GM23338 (cell line): ENCODE measurements at regions not wholly inside any gene's neighbourhood (a gene's known extent, or its start where the extent isn't known, plus 50 kb on each side); places are given as distances from the start of the nearest gene placed in this dataset.

Source experiments
- ATAC-seq: fragments of 200-7000 bp; cut with Tn5 transposase; 3 replicates; pipeline ENCODE4 v1.9.1; 2020
- DNase-seq: peaks from one replicate; pipeline ENCODE4 v3.0.0-alpha.2; 2015; ENCODE audit warnings: low spot score
- H2AFZ ChIP-seq: fragments of 200-600 bp; sonication (generic); 2 replicates; pipeline ENCODE4 v1.8.0; 2016; ENCODE audit warnings: antibody characterized with exemption, mild to moderate bottlenecking, moderate library complexity
- H3F3A ChIP-seq: fragments of 200-600 bp; sonication (generic); replicated peaks from 2 replicates; pipeline ENCODE4 v1.8.0; 2017; ENCODE audit warnings: antibody characterized with exemption, mixed run types, low read depth
- H3K27ac ChIP-seq: fragments of 200-600 bp; sonication (generic); 2 replicates; pipeline ENCODE4 v1.6.1; 2016; ENCODE audit warnings: low read depth
- H3K27me3 ChIP-seq: fragments of 200-600 bp; sonication (generic); 2 replicates; pipeline ENCODE4 v1.8.0; 2016; ENCODE audit warnings: mild to moderate bottlenecking, mixed run types, moderate library complexity; ENCODE audit not compliant: insufficient read depth
- H3K36me3 ChIP-seq: fragments of 200-600 bp; sonication (generic); 2 replicates; pipeline ENCODE4 v1.8.0; 2016; ENCODE audit warnings: mild to moderate bottlenecking; ENCODE audit not compliant: insufficient read depth
- H3K4me1 ChIP-seq: fragments of 200-600 bp; sonication (generic); 2 replicates; pipeline ENCODE4 v1.8.0; 2016; ENCODE audit warnings: mild to moderate bottlenecking, moderate library complexity; ENCODE audit not compliant: insufficient read depth
- H3K4me2 ChIP-seq: fragments of 200-600 bp; sonication (generic); 2 replicates; pipeline ENCODE4 v1.7.1; 2017; ENCODE audit warnings: mixed run types
- H3K4me3 ChIP-seq: fragments of 200-600 bp; sonication (generic); 2 replicates; pipeline ENCODE4 v1.6.1; 2016; ENCODE audit warnings: mixed run types
- H3K79me2 ChIP-seq: fragments of 200-600 bp; sonication (generic); replicated peaks from 2 replicates; pipeline ENCODE4 v1.8.0; 2017; ENCODE audit warnings: mild to moderate bottlenecking; ENCODE audit not compliant: insufficient read depth
- H3K9me2 ChIP-seq: fragments of 200-600 bp; sonication (generic); 2 replicates; pipeline ENCODE4 v1.8.0; 2017; ENCODE audit not compliant: insufficient read depth
- H4K20me1 ChIP-seq: fragments of 200-600 bp; sonication (generic); replicated peaks from 2 replicates; pipeline ENCODE4 v1.8.0; 2017; ENCODE audit warnings: mild to moderate bottlenecking; ENCODE audit not compliant: insufficient read depth
- H3K27ac Mint-ChIP-seq: 2 replicates; pipeline ENCODE4 v1.8.0; 2020; ENCODE audit warnings: inconsistent platforms, mild to moderate bottlenecking, moderate library complexity, mixed read lengths
- H3K27me3 Mint-ChIP-seq: 3 replicates; pipeline ENCODE4 v1.8.0; 2022; ENCODE audit warnings: low read depth, mild to moderate bottlenecking, moderate library complexity, mixed read lengths, inconsistent platforms; ENCODE audit not compliant: insufficient read depth, poor library complexity
- H3K36me3 Mint-ChIP-seq: 3 replicates; pipeline ENCODE4 v1.8.0; 2021; ENCODE audit warnings: low read depth, mild to moderate bottlenecking, inconsistent platforms, moderate library complexity, mixed read lengths
- H3K4me1 Mint-ChIP-seq: 3 replicates; pipeline ENCODE4 v1.8.0; 2020; ENCODE audit warnings: mild to moderate bottlenecking, inconsistent platforms, mixed read lengths
- H3K4me3 Mint-ChIP-seq: 3 replicates; pipeline ENCODE4 v1.8.0; 2021; ENCODE audit warnings: moderate library complexity, mild to moderate bottlenecking, inconsistent platforms, mixed read lengths
- H3K9me3 Mint-ChIP-seq: 3 replicates; pipeline ENCODE4 v1.8.0; 2020; ENCODE audit warnings: moderate library complexity, mild to moderate bottlenecking, inconsistent platforms, mixed read lengths
- STAT1 ChIP-seq: IDR thresholded peaks from one replicate; pipeline ENCODE4 v1.6.1; 2016; ENCODE audit warnings: antibody characterized with exemption; ENCODE audit not compliant: unreplicated experiment
- TF ChIP-seq, protein P1 (sequence below): fragments of 250-450 bp; sonication (Bioruptor Pico); IDR thresholded peaks from 2 replicates; pipeline ENCODE4 v1.5.0; 2020; ENCODE audit warnings: mild to moderate bottlenecking, moderate library complexity
- TF ChIP-seq, protein P2 (sequence below), 2 experiments: fragments of 200-600 bp in 1 of 2; sonication (generic) in 1 of 2; conservative IDR thresholded peaks; 2 replicates each; pipeline versions ENCODE4 v1.5.1 to v1.6.1; 2016 to 2017; ENCODE audit warnings: antibody characterized with exemption in 2 of 2, low read depth in 2 of 2, mild to moderate bottlenecking in 2 of 2, moderate library complexity in 1 of 2

DNA sequence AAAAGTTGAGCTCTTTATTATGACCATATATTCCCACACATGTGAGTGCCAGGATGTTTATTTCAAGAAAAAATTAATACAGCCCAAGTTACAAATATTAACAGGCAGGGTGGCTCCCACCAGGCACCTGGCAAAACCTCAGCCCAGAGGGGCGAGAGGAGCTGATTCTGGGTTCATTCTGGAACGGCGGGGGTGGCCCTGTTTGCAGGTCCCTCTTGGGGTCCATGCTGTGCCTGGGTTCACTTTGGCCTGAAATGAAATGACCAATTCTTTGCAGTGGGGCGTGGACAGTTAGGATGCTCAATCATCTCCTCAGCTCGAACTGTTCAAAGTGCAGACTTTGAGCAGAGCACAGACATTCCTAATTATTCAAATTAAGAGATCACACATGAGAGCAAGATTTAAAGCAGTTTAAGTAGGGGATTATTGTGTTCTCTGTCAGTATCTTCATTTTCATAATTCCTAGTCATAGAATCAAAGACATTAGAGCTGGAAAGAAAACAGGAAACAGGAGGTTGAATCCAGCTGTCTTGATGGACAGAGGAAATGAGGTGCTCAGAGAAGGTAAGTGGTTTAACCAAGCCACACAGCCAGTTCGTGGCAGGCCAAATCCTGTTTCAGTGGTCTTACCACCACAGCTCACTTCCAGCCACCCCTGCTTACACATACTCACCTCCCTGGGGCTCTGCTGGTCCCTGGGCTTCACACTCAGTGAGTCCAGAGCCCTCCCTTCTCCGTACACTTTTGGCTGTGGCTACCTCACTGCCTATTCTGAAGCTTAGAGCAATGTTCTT is 363.9 kb upstream of the TNRC6C start:
- no peaks in the 10 kb centered on the region for H3F3A ChIP-seq
- no peaks in the 10 kb centered on the region for H3K36me3 ChIP-seq
- no peaks in the 10 kb centered on the region for H4K20me1 ChIP-seq
- no peaks in the 10 kb centered on the region for H3K27me3 ChIP-seq
- Mint-ChIP-seq H3K4me1 (peaks cover 12% of the 10 kb centered on the region), H3K9me3 (no peaks in the 10 kb centered on the region), H3K36me3 (no peaks in the 10 kb centered on the region), H3K4me3 (no peak overlapping the region), H3K27ac (no peak overlapping the region), H3K27me3 (no peaks in the 10 kb centered on the region)
- DNase-seq = no peak
- H3K27ac ChIP-seq = no peak overlapping the region
- H3K4me2 ChIP-seq = no peak overlapping the region
- no peaks in the 10 kb centered on the region for H3K9me2 ChIP-seq
- no peak for ATAC-seq
- TF ChIP-seq, protein P1, sequence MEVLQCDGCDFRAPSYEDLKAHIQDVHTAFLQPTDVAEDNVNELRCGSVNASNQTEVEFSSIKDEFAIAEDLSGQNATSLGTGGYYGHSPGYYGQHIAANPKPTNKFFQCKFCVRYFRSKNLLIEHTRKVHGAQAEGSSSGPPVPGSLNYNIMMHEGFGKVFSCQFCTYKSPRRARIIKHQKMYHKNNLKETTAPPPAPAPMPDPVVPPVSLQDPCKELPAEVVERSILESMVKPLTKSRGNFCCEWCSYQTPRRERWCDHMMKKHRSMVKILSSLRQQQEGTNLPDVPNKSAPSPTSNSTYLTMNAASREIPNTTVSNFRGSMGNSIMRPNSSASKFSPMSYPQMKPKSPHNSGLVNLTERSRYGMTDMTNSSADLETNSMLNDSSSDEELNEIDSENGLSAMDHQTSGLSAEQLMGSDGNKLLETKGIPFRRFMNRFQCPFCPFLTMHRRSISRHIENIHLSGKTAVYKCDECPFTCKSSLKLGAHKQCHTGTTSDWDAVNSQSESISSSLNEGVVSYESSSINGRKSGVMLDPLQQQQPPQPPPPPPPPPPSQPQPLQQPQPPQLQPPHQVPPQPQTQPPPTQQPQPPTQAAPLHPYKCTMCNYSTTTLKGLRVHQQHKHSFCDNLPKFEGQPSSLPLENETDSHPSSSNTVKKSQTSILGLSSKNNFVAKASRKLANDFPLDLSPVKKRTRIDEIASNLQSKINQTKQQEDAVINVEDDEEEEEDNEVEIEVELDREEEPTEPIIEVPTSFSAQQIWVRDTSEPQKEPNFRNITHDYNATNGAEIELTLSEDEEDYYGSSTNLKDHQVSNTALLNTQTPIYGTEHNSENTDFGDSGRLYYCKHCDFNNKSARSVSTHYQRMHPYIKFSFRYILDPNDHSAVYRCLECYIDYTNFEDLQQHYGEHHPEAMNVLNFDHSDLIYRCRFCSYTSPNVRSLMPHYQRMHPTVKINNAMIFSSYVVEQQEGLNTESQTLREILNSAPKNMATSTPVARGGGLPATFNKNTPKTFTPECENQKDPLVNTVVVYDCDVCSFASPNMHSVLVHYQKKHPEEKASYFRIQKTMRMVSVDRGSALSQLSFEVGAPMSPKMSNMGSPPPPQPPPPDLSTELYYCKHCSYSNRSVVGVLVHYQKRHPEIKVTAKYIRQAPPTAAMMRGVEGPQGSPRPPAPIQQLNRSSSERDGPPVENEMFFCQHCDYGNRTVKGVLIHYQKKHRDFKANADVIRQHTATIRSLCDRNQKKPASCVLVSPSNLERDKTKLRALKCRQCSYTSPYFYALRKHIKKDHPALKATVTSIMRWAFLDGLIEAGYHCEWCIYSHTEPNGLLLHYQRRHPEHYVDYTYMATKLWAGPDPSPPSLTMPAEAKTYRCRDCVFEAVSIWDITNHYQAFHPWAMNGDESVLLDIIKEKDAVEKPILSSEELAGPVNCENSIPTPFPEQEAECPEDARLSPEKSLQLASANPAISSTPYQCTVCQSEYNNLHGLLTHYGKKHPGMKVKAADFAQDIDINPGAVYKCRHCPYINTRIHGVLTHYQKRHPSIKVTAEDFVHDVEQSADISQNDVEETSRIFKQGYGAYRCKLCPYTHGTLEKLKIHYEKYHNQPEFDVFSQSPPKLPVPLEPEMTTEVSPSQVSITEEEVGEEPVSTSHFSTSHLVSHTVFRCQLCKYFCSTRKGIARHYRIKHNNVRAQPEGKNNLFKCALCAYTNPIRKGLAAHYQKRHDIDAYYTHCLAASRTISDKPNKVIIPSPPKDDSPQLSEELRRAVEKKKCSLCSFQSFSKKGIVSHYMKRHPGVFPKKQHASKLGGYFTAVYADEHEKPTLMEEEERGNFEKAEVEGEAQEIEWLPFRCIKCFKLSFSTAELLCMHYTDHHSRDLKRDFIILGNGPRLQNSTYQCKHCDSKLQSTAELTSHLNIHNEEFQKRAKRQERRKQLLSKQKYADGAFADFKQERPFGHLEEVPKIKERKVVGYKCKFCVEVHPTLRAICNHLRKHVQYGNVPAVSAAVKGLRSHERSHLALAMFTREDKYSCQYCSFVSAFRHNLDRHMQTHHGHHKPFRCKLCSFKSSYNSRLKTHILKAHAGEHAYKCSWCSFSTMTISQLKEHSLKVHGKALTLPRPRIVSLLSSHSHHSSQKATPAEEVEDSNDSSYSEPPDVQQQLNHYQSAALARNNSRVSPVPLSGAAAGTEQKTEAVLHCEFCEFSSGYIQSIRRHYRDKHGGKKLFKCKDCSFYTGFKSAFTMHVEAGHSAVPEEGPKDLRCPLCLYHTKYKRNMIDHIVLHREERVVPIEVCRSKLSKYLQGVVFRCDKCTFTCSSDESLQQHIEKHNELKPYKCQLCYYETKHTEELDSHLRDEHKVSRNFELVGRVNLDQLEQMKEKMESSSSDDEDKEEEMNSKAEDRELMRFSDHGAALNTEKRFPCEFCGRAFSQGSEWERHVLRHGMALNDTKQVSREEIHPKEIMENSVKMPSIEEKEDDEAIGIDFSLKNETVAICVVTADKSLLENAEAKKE (CRISPR knock-in tag) = no peak
- no peak overlapping the region for H2AFZ ChIP-seq
- H3K4me1 ChIP-seq = no peaks in the 10 kb centered on the region
- H3K79me2 ChIP-seq = no peaks in the 10 kb centered on the region
- no peak overlapping the region for H3K4me3 ChIP-seq

DNA sequence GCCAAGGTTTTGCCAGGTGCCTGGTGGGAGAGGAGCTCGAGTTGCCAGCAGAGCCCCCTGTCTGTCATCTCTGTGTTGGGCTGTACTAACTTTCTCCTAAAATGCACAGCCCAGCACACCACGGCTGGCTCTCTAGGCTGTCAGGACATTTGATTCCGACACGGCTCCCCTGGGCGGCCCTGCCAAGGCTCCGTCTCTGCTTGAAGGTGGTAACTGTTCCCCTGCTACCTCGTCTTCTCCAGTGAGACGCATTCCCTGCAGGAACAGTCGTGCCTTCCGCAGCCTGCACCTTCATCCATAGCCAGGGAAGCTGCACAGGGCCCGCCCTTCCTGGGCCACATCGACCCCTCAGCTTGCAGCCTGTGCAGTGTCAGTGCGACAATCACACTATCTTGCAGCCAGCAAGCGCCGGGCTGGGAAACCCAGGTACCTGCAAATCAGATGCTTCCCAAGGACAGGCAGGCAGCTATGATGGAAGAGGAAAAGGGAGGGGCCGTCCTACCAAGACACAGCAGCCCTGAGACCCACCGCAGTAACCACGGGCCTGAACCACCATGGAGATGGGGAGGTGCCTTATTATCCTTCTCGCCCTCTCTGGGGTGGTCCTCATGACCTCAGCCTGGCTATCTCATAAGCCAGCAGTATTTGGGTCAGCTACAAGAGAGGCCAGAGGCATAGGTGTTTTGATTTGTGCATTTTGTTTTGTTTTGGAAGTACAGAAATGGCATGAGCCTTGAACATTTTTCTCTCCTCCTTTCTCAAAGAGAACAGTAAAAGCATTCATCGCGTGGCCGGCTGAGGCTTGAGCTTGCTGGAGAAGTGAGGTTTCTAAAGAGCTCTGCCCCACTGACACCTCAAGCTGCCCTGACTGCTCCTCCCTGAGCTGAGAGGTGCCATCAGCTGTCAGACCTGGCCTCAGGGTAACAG is 361.7 kb upstream of the TNRC6C start:
- Histone ChIP-seq H3K4me2 (no peak overlapping the region), H3K9me2 (no peaks in the 10 kb centered on the region), H3K27ac (no peak overlapping the region), H3F3A (no peaks in the 10 kb centered on the region), H3K4me1 (no peaks in the 10 kb centered on the region), H3K36me3 (no peaks in the 10 kb centered on the region), H4K20me1 (no peaks in the 10 kb centered on the region), H2AFZ (no peak overlapping the region), H3K79me2 (no peaks in the 10 kb centered on the region), H3K27me3 (no peaks in the 10 kb centered on the region), H3K4me3 (no peak overlapping the region)
- TF ChIP-seq STAT1 = no peak
- TF ChIP-seq, protein P2, sequence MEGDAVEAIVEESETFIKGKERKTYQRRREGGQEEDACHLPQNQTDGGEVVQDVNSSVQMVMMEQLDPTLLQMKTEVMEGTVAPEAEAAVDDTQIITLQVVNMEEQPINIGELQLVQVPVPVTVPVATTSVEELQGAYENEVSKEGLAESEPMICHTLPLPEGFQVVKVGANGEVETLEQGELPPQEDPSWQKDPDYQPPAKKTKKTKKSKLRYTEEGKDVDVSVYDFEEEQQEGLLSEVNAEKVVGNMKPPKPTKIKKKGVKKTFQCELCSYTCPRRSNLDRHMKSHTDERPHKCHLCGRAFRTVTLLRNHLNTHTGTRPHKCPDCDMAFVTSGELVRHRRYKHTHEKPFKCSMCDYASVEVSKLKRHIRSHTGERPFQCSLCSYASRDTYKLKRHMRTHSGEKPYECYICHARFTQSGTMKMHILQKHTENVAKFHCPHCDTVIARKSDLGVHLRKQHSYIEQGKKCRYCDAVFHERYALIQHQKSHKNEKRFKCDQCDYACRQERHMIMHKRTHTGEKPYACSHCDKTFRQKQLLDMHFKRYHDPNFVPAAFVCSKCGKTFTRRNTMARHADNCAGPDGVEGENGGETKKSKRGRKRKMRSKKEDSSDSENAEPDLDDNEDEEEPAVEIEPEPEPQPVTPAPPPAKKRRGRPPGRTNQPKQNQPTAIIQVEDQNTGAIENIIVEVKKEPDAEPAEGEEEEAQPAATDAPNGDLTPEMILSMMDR (conservative IDR thresholded peaks at IDR 0.05; ENCODE audit: low read depth in 2 of 2) = 0 out of 4 replicates have a peak, but pooled peaks of 1 of the 2 experiments have one; percentile 19
- H3K9me3 Mint-ChIP-seq = no peaks in the 10 kb centered on the region
- H3K27ac Mint-ChIP-seq = no peak overlapping the region
- no peak overlapping the region for H3K4me3 Mint-ChIP-seq
- no peaks in the 10 kb centered on the region for H3K27me3 Mint-ChIP-seq
- ATAC-seq = peak; percentile 21; the same call in 2 of the 3 replicates
- no peaks in the 10 kb centered on the region for H3K36me3 Mint-ChIP-seq
- H3K4me1 Mint-ChIP-seq = peaks cover 8% of the 10 kb centered on the region
- DNase-seq = no peak
